CD14-positive monocyte (primary cell): ENCODE measurements at regions not wholly inside any gene's neighbourhood (a gene's known extent, or its start where the extent isn't known, plus 50 kb on each side); places are given as distances from the start of the nearest gene placed in this dataset.

Experiments used
- DNase-seq, 3 donors: peaks; one replicate each; pipeline ENCODE4 v3.0.0-alpha.2; 2011 to 2022
- H2AFZ ChIP-seq: 2 replicates; pipeline ENCODE4 v1.6.0; 2012; ENCODE audit warnings: mild to moderate bottlenecking, low read depth, low read length, inconsistent platforms; ENCODE audit not compliant: insufficient read depth, poor library complexity, severe bottlenecking
- H3K27ac ChIP-seq, 2 donors: 1 replicate in 1 of 2; 2 replicates in 1 of 2; pipeline ENCODE4 v1.5.1; 2012 to 2013; ENCODE audit warnings: low read length in 2 of 2, control low read depth in 1 of 2, inconsistent platforms in 1 of 2, low read depth in 1 of 2, mild to moderate bottlenecking in 1 of 2
- H3K27me3 ChIP-seq, 2 donors: one replicate each; pipeline versions ENCODE4 v1.6.0 to v1.6.1; 2011 to 2013; ENCODE audit warnings: low read length in 2 of 2; ENCODE audit not compliant: control insufficient read depth in 2 of 2, insufficient read depth in 2 of 2
- H3K36me3 ChIP-seq, 2 donors: replicated peaks in 1 of 2; 1 replicate in 1 of 2; 2 replicates in 1 of 2; pipeline versions ENCODE4 v1.5.1 to v1.6.1; 2012 to 2013; ENCODE audit warnings: low read length in 2 of 2, control low read depth in 1 of 2, inconsistent platforms in 1 of 2, mild to moderate bottlenecking in 1 of 2; ENCODE audit not compliant: insufficient read depth in 2 of 2, control insufficient read depth in 1 of 2
- H3K4me1 ChIP-seq, 2 donors: 1 replicate in 1 of 2; 2 replicates in 1 of 2; pipeline versions ENCODE4 v1.5.1 to v1.6.1; 2012 to 2013; ENCODE audit warnings: low read length in 2 of 2, control low read depth in 1 of 2, inconsistent platforms in 1 of 2, mild to moderate bottlenecking in 1 of 2, moderate library complexity in 1 of 2; ENCODE audit not compliant: insufficient read depth in 2 of 2, control insufficient read depth in 1 of 2
- H3K4me2 ChIP-seq: replicated peaks from 2 replicates; pipeline ENCODE3; 2012; ENCODE audit warnings: low read length, moderate library complexity, mild to moderate bottlenecking; ENCODE audit not compliant: poor library complexity, severe bottlenecking; ENCODE audit errors: extremely low read depth
- H3K4me3 ChIP-seq, 3 experiments: fragments of 200-600 bp in 1 of 3; sonication (generic) in 1 of 3; replicated peaks in 1 of 3; 1 replicate in 2 of 3; 2 replicates in 1 of 3; pipeline ENCODE4 v1.5.1; 2011 to 2013; ENCODE audit warnings: low read length in 3 of 3, mild to moderate bottlenecking in 3 of 3, control low read depth in 2 of 3, low read depth in 2 of 3, inconsistent platforms in 1 of 3, moderate library complexity in 1 of 3
- H3K79me2 ChIP-seq: 2 replicates; pipeline ENCODE4 v1.6.0; 2012; ENCODE audit warnings: mild to moderate bottlenecking, control low read depth, inconsistent platforms, low read length, moderate library complexity; ENCODE audit not compliant: insufficient read depth
- H3K9ac ChIP-seq: 2 replicates; pipeline ENCODE4 v1.6.0; 2017; ENCODE audit warnings: low read length, mild to moderate bottlenecking; ENCODE audit not compliant: insufficient read depth, poor library complexity, severe bottlenecking
- H3K9me3 ChIP-seq, 2 donors: replicated peaks in 1 of 2; 1 replicate in 1 of 2; 2 replicates in 1 of 2; pipeline versions ENCODE4 v1.5.1 to v1.6.1; 2012 to 2013; ENCODE audit warnings: low read length in 2 of 2, control low read depth in 1 of 2; ENCODE audit not compliant: control insufficient read depth in 1 of 2, insufficient read depth in 1 of 2
- H4K20me1 ChIP-seq: 2 replicates; pipeline ENCODE4 v1.6.0; 2012; ENCODE audit warnings: mild to moderate bottlenecking, low read length, control low read depth, moderate library complexity; ENCODE audit not compliant: insufficient read depth
- H3K27ac Mint-ChIP-seq, 7 donors: one replicate each; pipeline ENCODE4 v1.8.0; 2020; ENCODE audit warnings: mild to moderate bottlenecking in 7 of 7, mixed read lengths in 7 of 7, moderate library complexity in 6 of 7, inconsistent platforms in 2 of 7
- H3K27me3 Mint-ChIP-seq, 3 donors: one replicate each; pipeline ENCODE4 v1.8.0; 2021 to 2022; ENCODE audit warnings: low read depth in 3 of 3, mild to moderate bottlenecking in 3 of 3, mixed read lengths in 3 of 3, moderate library complexity in 3 of 3, inconsistent platforms in 1 of 3
- H3K36me3 Mint-ChIP-seq, 2 donors: one replicate each; pipeline ENCODE4 v1.8.0; 2020; ENCODE audit warnings: mixed read lengths in 2 of 2, inconsistent platforms in 1 of 2, mild to moderate bottlenecking in 1 of 2
- H3K4me1 Mint-ChIP-seq: one replicate; pipeline ENCODE4 v1.8.0; 2020; ENCODE audit warnings: mild to moderate bottlenecking, mixed read lengths
- H3K4me3 Mint-ChIP-seq, 2 donors: one replicate each; pipeline ENCODE4 v1.8.0; 2020; ENCODE audit warnings: mild to moderate bottlenecking in 2 of 2, mixed read lengths in 2 of 2, moderate library complexity in 1 of 2
- H3K9me3 Mint-ChIP-seq, 7 donors: one replicate each; pipeline ENCODE4 v1.8.0; 2020 to 2022; ENCODE audit warnings: mixed read lengths in 7 of 7, mild to moderate bottlenecking in 6 of 7, moderate library complexity in 6 of 7, inconsistent platforms in 2 of 7
- CTCF ChIP-seq: fragments of 200-600 bp; IDR thresholded peaks from one replicate; pipeline ENCODE4 v1.8.0; 2022; ENCODE audit warnings: antibody characterized with exemption, mild to moderate bottlenecking
- WGBS: methylation state at CpG from one replicate; pipeline ENCODE4 v1.1.5; 2013; ENCODE audit warnings: missing lambda C conversion rate; ENCODE audit not compliant: insufficient coverage; 5-methylcytosine and 5-hydroxymethylcytosine counted together
- intact Hi-C, 2 donors: fragments of 100-400 bp; cut with micrococcal nuclease; formaldehyde crosslinking; loops; one replicate each; pipeline versions ENCODE4 v1.15.0 to v1.15.1; 2023

GRCh38 chr16:54359081-54359480 is 72.5 kb upstream of the IRX3 start:
- Histone ChIP-seq H3K27me3 (peaks cover 20 to 43% of the 10 kb centered on the region in 2 donors), H3K27ac (no peak overlapping the region), H3K9me3 (no peaks in the 10 kb centered on the region), H3K4me1 (no peaks in the 10 kb centered on the region), H3K79me2 (no peaks in the 10 kb centered on the region), H3K4me2 (no peak overlapping the region), H3K9ac (no peak overlapping the region), H3K4me3 (no peak overlapping the region), H2AFZ (no peak overlapping the region), H4K20me1 (no peaks in the 10 kb centered on the region), H3K36me3 (no peaks in the 10 kb centered on the region)
- TF ChIP-seq CTCF = no peak
- no peaks in the 10 kb centered on the region for H3K36me3 Mint-ChIP-seq
- H3K4me3 Mint-ChIP-seq = no peak overlapping the region
- no peak overlapping the region for H3K27ac Mint-ChIP-seq
- H3K9me3 Mint-ChIP-seq = peaks cover 0 to 9% (median 3%) of the 10 kb centered on the region in 7 donors
- peaks cover 26 to 52% (median 30%) of the 10 kb centered on the region in 3 donors for H3K27me3 Mint-ChIP-seq
- DNase-seq = no peak
- intact Hi-C loops = no loop called here
- WGBS = 44% methylated on average over 1 of the region's 9 CpGs
- H3K4me1 Mint-ChIP-seq = no peaks in the 10 kb centered on the region

DNA sequence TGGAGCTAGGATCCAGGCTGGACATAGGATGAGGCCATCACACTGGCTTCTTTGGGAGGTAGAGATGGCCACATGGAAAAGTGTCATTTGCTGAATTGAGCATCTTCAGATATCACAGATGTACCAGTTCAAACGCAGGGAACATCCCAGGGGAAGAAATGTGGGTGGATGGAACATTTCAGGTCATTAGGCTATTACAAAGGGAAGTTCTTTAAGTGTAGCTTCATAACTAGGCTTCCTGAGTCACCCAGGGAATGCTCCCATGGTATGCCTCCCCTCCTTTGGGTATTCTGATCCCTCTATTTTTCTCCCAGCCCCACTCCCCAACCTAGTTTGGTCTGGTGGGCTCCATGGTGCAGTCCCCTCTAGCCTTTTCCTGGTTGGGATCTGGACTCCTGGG is 69.8 kb upstream of the IRX3 start:
- intact Hi-C loops = no loop called here
- no peaks in the 10 kb centered on the region for H4K20me1 ChIP-seq
- Mint-ChIP-seq H3K27ac (no peak overlapping the region), H3K27me3 (peaks cover 10 to 31% (median 15%) of the 10 kb centered on the region in 3 donors), H3K4me1 (no peaks in the 10 kb centered on the region), H3K9me3 (peaks cover 0 to 20% (median 12%) of the 10 kb centered on the region in 7 donors), H3K36me3 (no peaks in the 10 kb centered on the region), H3K4me3 (no peak overlapping the region)
- H3K27me3 ChIP-seq = peaks cover 10 to 19% of the 10 kb centered on the region in 2 donors
- no peak overlapping the region for H3K27ac ChIP-seq
- H3K9me3 ChIP-seq = no peaks in the 10 kb centered on the region
- H3K9ac ChIP-seq = no peak overlapping the region
- no peak overlapping the region for H3K4me3 ChIP-seq
- no CpG with 5 or more reads among the region's 1 CpG for WGBS
- H2AFZ ChIP-seq = no peak overlapping the region
- no peak overlapping the region for H3K4me2 ChIP-seq
- no peak for TF ChIP-seq CTCF
- no peaks in the 10 kb centered on the region for H3K79me2 ChIP-seq
- H3K36me3 ChIP-seq = no peaks in the 10 kb centered on the region
- no peak for DNase-seq
- H3K4me1 ChIP-seq = no peaks in the 10 kb centered on the region
